Uterus (tissue), 2 donors: ENCODE measurements at regions not wholly inside any gene's neighbourhood (a gene's known extent, or its start where the extent isn't known, plus 50 kb on each side); places are given as distances from the start of the nearest gene placed in this dataset.

Source experiments
- CTCF ChIP-seq, 4 experiments: fragments of 200-600 bp in 2 of 4; fragments of 450-650 bp in 2 of 4; sonication (generic) in 2 of 4; IDR thresholded peaks; one replicate each; pipeline ENCODE4 v1.5.1; 2016 to 2019; ENCODE audit warnings: antibody characterized with exemption in 4 of 4, mild to moderate bottlenecking in 2 of 4, moderate library complexity in 1 of 4
- POLR2A ChIP-seq, 2 donors: fragments of 450-650 bp; IDR thresholded peaks; one replicate each; pipeline ENCODE4 v1.6.1; 2016; ENCODE audit warnings: antibody characterized with exemption in 2 of 2, mild to moderate bottlenecking in 1 of 2, moderate library complexity in 1 of 2

DNA sequence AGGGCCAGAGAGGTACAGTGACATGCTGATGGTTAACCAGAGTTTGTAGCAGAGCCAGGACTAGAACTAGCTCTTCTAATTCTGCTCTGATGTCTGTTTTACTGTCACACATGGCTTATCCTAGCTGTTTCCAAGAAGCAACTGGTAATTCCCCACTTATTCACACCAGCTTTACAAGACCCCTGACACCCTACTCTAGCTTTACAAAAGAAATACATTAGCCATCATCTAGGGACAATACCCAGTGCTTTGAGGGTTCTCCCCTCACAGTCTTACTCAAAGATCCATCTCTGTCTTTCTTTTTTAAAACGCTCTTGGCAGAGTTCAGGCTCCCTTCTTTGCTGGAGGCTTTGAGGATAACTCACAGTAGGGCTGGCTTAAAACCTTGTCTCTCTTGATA lies 197.3 kb upstream of the PMFBP1 start:
- TF ChIP-seq CTCF (IDR thresholded peaks at IDR 0.05) (no peak), POLR2A (IDR thresholded peaks at IDR 0.05) (no peak)
